CD14-positive monocyte (primary cell): ENCODE measurements at regions not wholly inside any gene's neighbourhood (a gene's known extent, or its start where the extent isn't known, plus 50 kb on each side); places are given as distances from the start of the nearest gene placed in this dataset.

Source experiments
- DNase-seq, 3 donors: peaks; one replicate each; pipeline ENCODE4 v3.0.0-alpha.2; 2011 to 2022
- H2AFZ ChIP-seq: 2 replicates; pipeline ENCODE4 v1.6.0; 2012; ENCODE audit warnings: mild to moderate bottlenecking, low read depth, low read length, inconsistent platforms; ENCODE audit not compliant: insufficient read depth, poor library complexity, severe bottlenecking
- H3K27ac ChIP-seq, 2 donors: 1 replicate in 1 of 2; 2 replicates in 1 of 2; pipeline ENCODE4 v1.5.1; 2012 to 2013; ENCODE audit warnings: low read length in 2 of 2, control low read depth in 1 of 2, inconsistent platforms in 1 of 2, low read depth in 1 of 2, mild to moderate bottlenecking in 1 of 2
- H3K27me3 ChIP-seq, 2 donors: one replicate each; pipeline versions ENCODE4 v1.6.0 to v1.6.1; 2011 to 2013; ENCODE audit warnings: low read length in 2 of 2; ENCODE audit not compliant: control insufficient read depth in 2 of 2, insufficient read depth in 2 of 2
- H3K36me3 ChIP-seq, 2 donors: replicated peaks in 1 of 2; 1 replicate in 1 of 2; 2 replicates in 1 of 2; pipeline versions ENCODE4 v1.5.1 to v1.6.1; 2012 to 2013; ENCODE audit warnings: low read length in 2 of 2, control low read depth in 1 of 2, inconsistent platforms in 1 of 2, mild to moderate bottlenecking in 1 of 2; ENCODE audit not compliant: insufficient read depth in 2 of 2, control insufficient read depth in 1 of 2
- H3K4me1 ChIP-seq, 2 donors: 1 replicate in 1 of 2; 2 replicates in 1 of 2; pipeline versions ENCODE4 v1.5.1 to v1.6.1; 2012 to 2013; ENCODE audit warnings: low read length in 2 of 2, control low read depth in 1 of 2, inconsistent platforms in 1 of 2, mild to moderate bottlenecking in 1 of 2, moderate library complexity in 1 of 2; ENCODE audit not compliant: insufficient read depth in 2 of 2, control insufficient read depth in 1 of 2
- H3K4me2 ChIP-seq: replicated peaks from 2 replicates; pipeline ENCODE3; 2012; ENCODE audit warnings: low read length, moderate library complexity, mild to moderate bottlenecking; ENCODE audit not compliant: poor library complexity, severe bottlenecking; ENCODE audit errors: extremely low read depth
- H3K4me3 ChIP-seq, 3 experiments: fragments of 200-600 bp in 1 of 3; sonication (generic) in 1 of 3; replicated peaks in 1 of 3; 1 replicate in 2 of 3; 2 replicates in 1 of 3; pipeline ENCODE4 v1.5.1; 2011 to 2013; ENCODE audit warnings: low read length in 3 of 3, mild to moderate bottlenecking in 3 of 3, control low read depth in 2 of 3, low read depth in 2 of 3, inconsistent platforms in 1 of 3, moderate library complexity in 1 of 3
- H3K79me2 ChIP-seq: 2 replicates; pipeline ENCODE4 v1.6.0; 2012; ENCODE audit warnings: mild to moderate bottlenecking, control low read depth, inconsistent platforms, low read length, moderate library complexity; ENCODE audit not compliant: insufficient read depth
- H3K9ac ChIP-seq: 2 replicates; pipeline ENCODE4 v1.6.0; 2017; ENCODE audit warnings: low read length, mild to moderate bottlenecking; ENCODE audit not compliant: insufficient read depth, poor library complexity, severe bottlenecking
- H3K9me3 ChIP-seq, 2 donors: replicated peaks in 1 of 2; 1 replicate in 1 of 2; 2 replicates in 1 of 2; pipeline versions ENCODE4 v1.5.1 to v1.6.1; 2012 to 2013; ENCODE audit warnings: low read length in 2 of 2, control low read depth in 1 of 2; ENCODE audit not compliant: control insufficient read depth in 1 of 2, insufficient read depth in 1 of 2
- H4K20me1 ChIP-seq: 2 replicates; pipeline ENCODE4 v1.6.0; 2012; ENCODE audit warnings: mild to moderate bottlenecking, low read length, control low read depth, moderate library complexity; ENCODE audit not compliant: insufficient read depth
- H3K27ac Mint-ChIP-seq, 7 donors: one replicate each; pipeline ENCODE4 v1.8.0; 2020; ENCODE audit warnings: mild to moderate bottlenecking in 7 of 7, mixed read lengths in 7 of 7, moderate library complexity in 6 of 7, inconsistent platforms in 2 of 7
- H3K27me3 Mint-ChIP-seq, 3 donors: one replicate each; pipeline ENCODE4 v1.8.0; 2021 to 2022; ENCODE audit warnings: low read depth in 3 of 3, mild to moderate bottlenecking in 3 of 3, mixed read lengths in 3 of 3, moderate library complexity in 3 of 3, inconsistent platforms in 1 of 3
- H3K36me3 Mint-ChIP-seq, 2 donors: one replicate each; pipeline ENCODE4 v1.8.0; 2020; ENCODE audit warnings: mixed read lengths in 2 of 2, inconsistent platforms in 1 of 2, mild to moderate bottlenecking in 1 of 2
- H3K4me1 Mint-ChIP-seq: one replicate; pipeline ENCODE4 v1.8.0; 2020; ENCODE audit warnings: mild to moderate bottlenecking, mixed read lengths
- H3K4me3 Mint-ChIP-seq, 2 donors: one replicate each; pipeline ENCODE4 v1.8.0; 2020; ENCODE audit warnings: mild to moderate bottlenecking in 2 of 2, mixed read lengths in 2 of 2, moderate library complexity in 1 of 2
- H3K9me3 Mint-ChIP-seq, 7 donors: one replicate each; pipeline ENCODE4 v1.8.0; 2020 to 2022; ENCODE audit warnings: mixed read lengths in 7 of 7, mild to moderate bottlenecking in 6 of 7, moderate library complexity in 6 of 7, inconsistent platforms in 2 of 7
- WGBS: methylation state at CpG from one replicate; pipeline ENCODE4 v1.1.5; 2013; ENCODE audit warnings: missing lambda C conversion rate; ENCODE audit not compliant: insufficient coverage; 5-methylcytosine and 5-hydroxymethylcytosine counted together
- intact Hi-C, 2 donors: fragments of 100-400 bp; cut with micrococcal nuclease; formaldehyde crosslinking; loops; one replicate each; pipeline versions ENCODE4 v1.15.0 to v1.15.1; 2023
- TF ChIP-seq, protein P1 (sequence below): fragments of 200-600 bp; IDR thresholded peaks from one replicate; pipeline ENCODE4 v1.8.0; 2022; ENCODE audit warnings: antibody characterized with exemption, mild to moderate bottlenecking

DNA sequence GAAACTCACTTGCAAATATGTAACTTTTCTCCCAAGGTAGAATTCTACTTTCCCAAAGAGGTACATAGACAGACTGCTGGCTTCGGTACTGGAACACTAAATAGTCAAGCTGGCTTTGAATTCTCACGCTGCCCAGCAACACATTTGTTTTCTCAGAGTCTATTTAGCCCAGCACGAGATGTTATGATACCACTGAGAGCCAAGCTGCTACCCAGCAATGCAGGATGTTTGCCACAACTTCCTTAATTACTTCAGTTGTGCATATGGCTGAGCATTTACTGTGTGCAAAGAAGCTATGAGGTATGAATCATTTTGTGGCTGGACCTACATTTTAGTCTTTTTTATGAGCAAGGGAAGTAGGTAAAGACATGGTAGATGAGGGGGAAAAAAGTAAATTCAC is 793.2 kb downstream of the PLA2G4A start:
- WGBS, result 67% methylated on average over 1 of the region's 3 CpGs
- H3K4me1 ChIP-seq, result no peaks in the 10 kb centered on the region
- H4K20me1 ChIP-seq, result no peaks in the 10 kb centered on the region
- H3K36me3 ChIP-seq, result no peaks in the 10 kb centered on the region
- H3K4me3 ChIP-seq, result no peak overlapping the region
- intact Hi-C loops, result no loop called here
- H2AFZ ChIP-seq, result no peak overlapping the region
- Mint-ChIP-seq H3K27me3 (no peaks in the 10 kb centered on the region), H3K9me3 (peaks cover 2 to 25% (median 5%) of the 10 kb centered on the region in 7 donors), H3K4me3 (no peak overlapping the region), H3K4me1 (no peaks in the 10 kb centered on the region), H3K27ac (no peak overlapping the region), H3K36me3 (no peaks in the 10 kb centered on the region)
- no peaks in the 10 kb centered on the region for H3K27me3 ChIP-seq
- peaks cover 0 to 7% of the 10 kb centered on the region in 2 donors for H3K9me3 ChIP-seq
- no peaks in the 10 kb centered on the region for H3K79me2 ChIP-seq
- H3K4me2 ChIP-seq, result no peak overlapping the region
- H3K27ac ChIP-seq, result no peak overlapping the region
- H3K9ac ChIP-seq, result no peak overlapping the region
- TF ChIP-seq, protein P1, sequence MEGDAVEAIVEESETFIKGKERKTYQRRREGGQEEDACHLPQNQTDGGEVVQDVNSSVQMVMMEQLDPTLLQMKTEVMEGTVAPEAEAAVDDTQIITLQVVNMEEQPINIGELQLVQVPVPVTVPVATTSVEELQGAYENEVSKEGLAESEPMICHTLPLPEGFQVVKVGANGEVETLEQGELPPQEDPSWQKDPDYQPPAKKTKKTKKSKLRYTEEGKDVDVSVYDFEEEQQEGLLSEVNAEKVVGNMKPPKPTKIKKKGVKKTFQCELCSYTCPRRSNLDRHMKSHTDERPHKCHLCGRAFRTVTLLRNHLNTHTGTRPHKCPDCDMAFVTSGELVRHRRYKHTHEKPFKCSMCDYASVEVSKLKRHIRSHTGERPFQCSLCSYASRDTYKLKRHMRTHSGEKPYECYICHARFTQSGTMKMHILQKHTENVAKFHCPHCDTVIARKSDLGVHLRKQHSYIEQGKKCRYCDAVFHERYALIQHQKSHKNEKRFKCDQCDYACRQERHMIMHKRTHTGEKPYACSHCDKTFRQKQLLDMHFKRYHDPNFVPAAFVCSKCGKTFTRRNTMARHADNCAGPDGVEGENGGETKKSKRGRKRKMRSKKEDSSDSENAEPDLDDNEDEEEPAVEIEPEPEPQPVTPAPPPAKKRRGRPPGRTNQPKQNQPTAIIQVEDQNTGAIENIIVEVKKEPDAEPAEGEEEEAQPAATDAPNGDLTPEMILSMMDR, result no peak
- no peak for DNase-seq

DNA sequence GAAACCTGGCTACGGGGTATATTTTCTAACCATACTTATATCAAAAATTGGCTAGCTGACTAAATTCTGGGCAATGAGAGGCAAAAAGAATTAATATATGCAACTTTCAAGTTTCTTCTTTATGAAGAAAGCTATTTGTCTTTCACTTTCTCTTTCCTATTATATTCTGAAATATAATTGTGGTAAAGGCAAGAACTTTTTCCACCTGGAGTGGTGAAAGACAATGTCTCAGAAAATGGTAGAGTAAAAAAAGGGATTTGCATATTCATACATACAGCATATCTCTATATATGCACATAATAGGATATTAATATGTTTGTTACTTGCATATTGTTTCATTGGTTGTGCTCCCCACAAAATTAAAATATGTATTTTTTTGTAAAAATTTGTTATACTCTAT is 793.8 kb downstream of the PLA2G4A start:
- Mint-ChIP-seq H3K27ac (no peak overlapping the region), H3K4me3 (no peak overlapping the region), H3K9me3 (peaks cover 0 to 19% (median 5%) of the 10 kb centered on the region in 7 donors), H3K4me1 (no peaks in the 10 kb centered on the region), H3K27me3 (no peaks in the 10 kb centered on the region), H3K36me3 (no peaks in the 10 kb centered on the region)
- no peak overlapping the region for H3K4me3 ChIP-seq
- no peak overlapping the region for H2AFZ ChIP-seq
- no peaks in the 10 kb centered on the region for H3K79me2 ChIP-seq
- no peaks in the 10 kb centered on the region for H3K27me3 ChIP-seq
- H4K20me1 ChIP-seq, result no peaks in the 10 kb centered on the region
- WGBS, result no CpG with 5 or more reads among the region's 1 CpG
- H3K27ac ChIP-seq, result no peak overlapping the region
- TF ChIP-seq, protein P1, result no peak
- intact Hi-C loops, result no loop called here
- no peaks in the 10 kb centered on the region for H3K4me1 ChIP-seq
- peaks cover 0 to 6% of the 10 kb centered on the region in 2 donors for H3K9me3 ChIP-seq
- no peaks in the 10 kb centered on the region for H3K36me3 ChIP-seq
- no peak overlapping the region for H3K9ac ChIP-seq
- DNase-seq, result no peak
- H3K4me2 ChIP-seq, result no peak overlapping the region
